Stimulated activated CD8-positive, alpha-beta memory T cell treated with anti-CD3 and anti-CD28 coated beads, Interleukin-4, amount 100 ng/mL, for 1 hour (primary cell): ENCODE measurements at regions not wholly inside any gene's neighbourhood (a gene's known extent, or its start where the extent isn't known, plus 50 kb on each side); places are given as distances from the start of the nearest gene placed in this dataset.

ENCODE experiments used
- DNase-seq, 2 donors: peaks; one replicate each; pipeline ENCODE4 v3.0.0-alpha.2; 2020; ENCODE audit warnings: low read depth in 2 of 2, low spot score in 1 of 2

GRCh38 chr11:8340296-8340695, 76.6 kb upstream of the LMO1 start:
- no peak for DNase-seq

GRCh38 chr11:8339592-8340022, 75.9 kb upstream of the LMO1 start:
- DNase-seq = no peak

DNA sequence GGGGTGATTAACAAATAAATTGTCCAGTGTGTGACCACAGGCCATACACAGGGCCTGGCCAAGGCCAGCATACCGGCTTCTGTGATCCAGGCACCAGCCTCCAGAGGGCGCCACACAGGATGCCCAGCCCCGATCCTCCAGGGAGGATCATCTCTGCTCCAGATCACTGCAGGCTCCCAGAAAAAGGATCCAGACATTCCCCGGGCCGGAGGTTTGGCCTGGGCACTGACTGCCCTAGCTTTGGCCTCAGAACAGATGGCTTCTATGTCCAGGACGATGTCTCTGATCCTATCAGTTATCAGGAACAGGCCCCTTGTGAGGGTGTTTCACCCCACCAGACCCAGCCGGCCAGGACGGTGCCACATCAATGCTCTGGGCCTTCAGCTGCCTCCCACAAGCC, 74.5 kb upstream of the LMO1 start:
- no peak for DNase-seq

GRCh38 chr11:8337130-8337795, 73.6 kb upstream of the LMO1 start:
- DNase-seq = no peak

- no peak for DNase-seq
These were observed 72.9 kb upstream of the LMO1 start for GRCh38 chr11:8336356-8337129.

GRCh38 chr11:8335683-8336082, 72.0 kb upstream of the LMO1 start:
- DNase-seq = no peak

DNA sequence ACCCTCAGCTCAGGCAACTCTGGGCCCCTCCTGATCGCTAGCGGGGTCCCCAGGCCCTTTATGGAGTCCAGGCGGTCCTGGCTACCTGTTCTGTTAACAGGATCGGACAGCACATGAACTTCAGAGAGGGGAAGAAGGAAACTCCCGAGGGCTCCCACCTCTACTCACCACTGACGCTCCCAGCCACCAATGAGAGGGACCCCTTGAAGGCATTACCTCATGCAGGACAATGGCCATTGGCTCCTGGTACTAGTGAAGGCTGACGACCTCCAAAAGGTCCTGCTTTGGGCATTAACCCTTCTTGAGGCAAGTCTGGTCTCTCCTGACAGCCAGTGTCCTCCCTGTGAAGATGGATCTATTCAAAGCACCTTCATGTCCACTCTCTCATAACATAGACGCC, 71.5 kb upstream of the LMO1 start:
- no peak for DNase-seq

DNA sequence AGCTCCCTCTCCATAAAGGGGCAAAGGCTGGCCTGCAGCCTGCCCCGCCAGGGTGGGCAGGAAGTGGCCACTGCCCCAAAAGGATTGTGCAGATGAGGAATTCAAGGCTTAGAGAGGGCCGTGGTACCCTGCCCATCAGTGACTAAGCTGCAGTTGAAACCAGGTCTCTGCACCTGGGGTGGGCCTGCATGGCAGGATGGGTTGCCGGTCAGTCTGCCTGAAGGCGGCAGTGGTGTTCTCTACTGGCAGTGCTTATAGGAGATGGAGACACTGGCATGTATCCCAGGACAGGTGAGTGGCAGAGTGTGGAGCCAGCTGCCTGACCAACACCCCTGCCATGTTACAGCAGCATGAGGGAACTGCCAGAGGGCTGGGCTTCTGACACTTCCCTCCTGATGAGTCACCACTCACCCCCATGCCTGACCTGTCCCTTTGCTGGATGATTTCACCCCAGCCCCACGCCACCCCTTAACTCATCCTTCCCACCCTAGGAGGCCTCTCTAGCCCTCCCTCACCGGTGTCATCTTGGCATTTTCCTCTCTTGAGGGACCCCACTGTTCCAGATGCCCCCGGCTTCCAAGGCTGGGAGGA, 70.2 kb upstream of the LMO1 start:
- no peak for DNase-seq

DNA sequence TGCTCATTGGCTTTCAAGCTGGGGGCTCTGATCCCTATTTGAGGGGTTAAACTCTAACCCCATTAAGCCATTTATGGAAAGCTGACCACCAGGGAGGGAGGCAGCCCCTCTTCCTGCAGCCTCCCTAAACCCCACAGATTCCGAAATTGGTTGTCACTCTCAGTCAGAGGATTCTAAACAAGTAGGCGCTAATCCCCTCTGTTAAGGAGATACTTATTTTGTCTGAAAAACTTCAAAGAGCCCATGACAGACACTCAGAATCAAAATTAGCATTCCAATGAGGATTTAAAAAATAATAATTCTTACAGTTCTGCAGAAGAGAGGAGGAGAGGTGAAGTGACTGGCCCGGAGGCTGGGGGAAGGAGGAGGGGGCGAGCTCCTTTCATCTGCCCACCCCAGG, 69.7 kb upstream of the LMO1 start:
- DNase-seq = no peak

- DNase-seq = no peak
These were observed 69.2 kb upstream of the LMO1 start for GRCh38 chr11:8332891-8333290.

DNA sequence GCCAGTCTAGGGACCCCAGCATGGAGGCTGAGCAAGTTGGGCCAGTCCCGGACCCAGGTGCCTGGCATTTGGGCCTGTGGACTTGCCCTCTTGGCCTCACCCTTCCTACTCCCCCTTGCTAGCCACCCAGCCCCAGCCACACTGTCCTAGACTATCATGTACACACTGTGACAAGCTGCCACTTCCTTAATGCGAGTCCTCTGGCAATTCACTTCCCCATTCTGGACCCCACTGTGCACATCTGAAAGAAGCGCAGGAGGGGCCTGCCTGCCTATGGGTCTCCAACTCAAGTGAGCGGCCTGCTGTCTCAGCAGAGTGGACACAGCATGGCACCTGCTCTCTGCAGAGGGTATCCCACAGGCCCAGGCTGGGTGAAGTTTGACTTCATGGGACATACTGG, 68.5 kb upstream of the LMO1 start:
- DNase-seq = no peak

- DNase-seq = no peak
These were observed 68.1 kb upstream of the LMO1 start for GRCh38 chr11:8331767-8332166.

GRCh38 chr11:8330896-8331295, 67.2 kb upstream of the LMO1 start:
- no peak for DNase-seq

DNA sequence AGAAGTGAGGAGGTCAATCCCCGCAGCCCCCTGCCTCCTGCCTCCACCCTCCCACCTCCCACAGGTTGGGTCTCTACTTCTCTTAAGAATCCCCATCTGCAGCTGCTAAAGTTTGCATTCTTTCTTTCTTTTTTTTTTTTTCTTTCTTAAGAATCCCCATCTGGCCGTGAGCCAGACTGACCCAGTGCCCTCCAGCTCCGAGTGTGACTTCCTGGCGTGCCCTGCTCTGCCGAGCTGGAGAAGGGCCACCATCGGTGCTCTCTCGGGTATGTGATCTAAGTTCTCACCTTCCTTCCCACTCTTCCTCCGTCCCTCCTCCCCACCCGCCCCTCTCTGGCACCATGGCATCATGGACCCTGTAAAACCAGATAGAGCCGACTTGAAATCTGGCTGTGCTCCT, 66.7 kb upstream of the LMO1 start:
- DNase-seq = no peak

GRCh38 chr11:8329847-8330361, 66.2 kb upstream of the LMO1 start:
- no peak for DNase-seq

DNA sequence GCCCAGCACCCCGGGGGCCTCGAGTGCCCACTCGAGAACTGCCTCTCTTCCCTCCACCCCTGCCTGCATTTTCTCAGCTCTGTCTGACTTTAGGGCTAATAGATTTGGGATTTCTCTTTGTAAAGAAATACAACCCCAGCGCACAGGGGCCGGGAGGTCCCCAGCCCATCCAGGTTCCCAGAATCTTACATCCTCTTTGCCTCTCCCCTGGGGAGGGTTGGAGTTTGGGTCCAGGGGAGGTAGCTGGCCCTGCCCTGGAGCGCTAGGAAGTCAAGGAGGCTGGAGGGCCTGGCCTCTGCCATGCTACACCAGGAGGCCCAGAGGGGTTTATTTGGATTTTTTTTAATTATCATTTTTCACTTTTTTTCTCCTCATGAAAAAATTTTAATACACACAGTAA, 65.7 kb upstream of the LMO1 start:
- DNase-seq = no peak

GRCh38 chr11:8328848-8329330, 65.2 kb upstream of the LMO1 start:
- DNase-seq = peak in 1 of 2 donors; percentile 3

DNA sequence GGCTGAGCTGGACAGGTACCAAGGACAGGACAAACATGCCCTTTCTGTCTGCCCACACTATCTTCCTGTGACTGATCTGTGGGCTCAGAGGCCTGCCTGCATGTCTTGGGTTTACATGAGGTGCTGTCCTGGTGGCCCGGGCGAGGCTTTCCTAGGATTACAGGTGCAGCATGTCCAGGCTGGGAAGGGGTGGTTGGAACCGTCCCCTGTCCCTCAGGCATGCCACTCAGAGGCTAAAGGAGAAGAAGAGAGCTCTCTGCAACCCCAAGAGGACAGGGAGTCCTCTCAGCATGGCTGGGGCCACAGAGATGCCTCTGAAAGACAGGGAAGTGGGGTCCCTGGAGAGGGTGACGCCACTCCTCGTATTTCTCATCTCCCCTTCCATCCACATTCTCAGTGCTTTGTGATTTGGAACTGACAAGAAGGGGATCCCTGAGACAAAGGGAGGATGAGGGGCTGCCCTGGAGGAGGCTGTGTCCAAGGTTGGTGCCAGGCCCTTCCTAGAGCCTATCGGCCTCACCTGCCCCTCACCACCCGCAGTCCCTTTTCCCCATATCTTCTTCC, 64.6 kb upstream of the LMO1 start:
- DNase-seq = no peak

GRCh38 chr11:8327761-8328192, 64.1 kb upstream of the LMO1 start:
- DNase-seq = no peak

DNA sequence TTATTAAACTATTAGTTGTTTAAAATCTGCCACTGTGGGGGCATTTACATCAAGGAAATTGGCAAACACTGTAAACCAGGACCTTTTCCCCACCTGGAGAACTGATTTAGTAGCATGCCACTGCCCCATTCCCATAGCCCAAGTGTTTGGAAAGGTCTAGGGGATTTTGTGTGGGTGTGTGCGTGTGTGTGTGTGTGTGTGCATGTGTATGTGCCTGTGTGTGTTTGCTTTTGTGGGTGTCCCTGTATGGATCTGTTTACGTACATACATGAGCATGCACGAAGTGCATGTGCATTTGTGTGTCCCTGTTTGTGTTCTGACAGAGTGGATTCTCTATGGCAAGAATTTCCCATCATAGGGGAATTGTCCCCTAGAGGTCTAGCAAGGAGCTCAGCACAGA, 62.7 kb upstream of the LMO1 start:
- DNase-seq = no peak

DNA sequence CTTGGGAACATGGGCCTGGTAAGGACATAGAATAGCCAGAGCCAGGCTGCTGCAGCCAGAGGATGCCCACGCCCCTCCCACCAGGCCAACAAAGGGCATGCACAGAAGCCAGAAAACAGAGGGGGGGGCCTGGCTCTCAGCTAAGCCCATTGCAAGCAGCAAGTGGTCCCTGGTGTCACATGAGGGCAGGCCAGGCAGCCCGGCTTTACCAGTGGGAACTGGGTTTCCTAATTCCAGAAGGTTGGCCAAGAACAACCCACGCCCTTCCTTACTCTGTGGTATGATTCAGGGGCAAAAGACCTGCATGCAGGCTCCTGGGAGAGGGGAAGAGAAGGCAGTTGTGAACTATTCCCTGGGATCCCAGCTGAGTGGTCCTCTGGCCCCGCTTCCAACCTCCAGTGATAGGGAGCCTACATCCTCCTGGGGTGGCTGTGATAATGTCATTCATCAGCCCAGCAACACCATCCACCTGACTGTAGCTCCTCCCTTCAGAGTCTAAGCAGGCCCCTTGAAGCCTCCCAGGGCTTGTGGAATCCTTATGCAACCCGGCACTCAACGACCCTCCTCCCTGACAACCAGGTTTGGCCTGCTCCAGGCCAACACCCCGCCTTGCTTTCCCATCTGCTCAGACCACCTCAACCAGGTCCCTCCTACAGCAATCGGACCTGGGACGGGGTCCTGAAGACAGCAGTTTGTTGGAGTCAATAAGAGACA, 62.1 kb upstream of the LMO1 start:
- no peak for DNase-seq
